Mesenchymal stem cell (in vitro differentiated cells and primary cell): ENCODE measurements at regions not wholly inside any gene's neighbourhood (a gene's known extent, or its start where the extent isn't known, plus 50 kb on each side); places are given as distances from the start of the nearest gene placed in this dataset.

Source experiments
- DNase-seq: peaks from one replicate; pipeline ENCODE4 v3.0.0-alpha.2; 2013
- H2AFZ ChIP-seq: one replicate; pipeline ENCODE4 v1.6.1; 2013; ENCODE audit warnings: low read depth, mild to moderate bottlenecking, control low read depth, inconsistent platforms, low read length, moderate library complexity
- H2AK5ac ChIP-seq: 2 replicates; pipeline ENCODE4 v1.6.1; 2013; ENCODE audit warnings: low read length, moderate library complexity, mild to moderate bottlenecking, inconsistent platforms; ENCODE audit not compliant: severe bottlenecking
- H2BK120ac ChIP-seq: one replicate; pipeline ENCODE4 v1.6.1; 2013; ENCODE audit warnings: low read depth, mild to moderate bottlenecking, inconsistent platforms, low read length, moderate library complexity
- H2BK12ac ChIP-seq, 2 experiments: one replicate each; pipeline ENCODE4 v1.6.1; 2013; ENCODE audit warnings: inconsistent platforms in 2 of 2, low read length in 2 of 2, mild to moderate bottlenecking in 2 of 2, moderate library complexity in 2 of 2, control low read depth in 1 of 2
- H2BK15ac ChIP-seq: one replicate; pipeline ENCODE4 v1.6.1; 2013; ENCODE audit warnings: mild to moderate bottlenecking, low read depth, inconsistent platforms; ENCODE audit not compliant: poor library complexity, severe bottlenecking
- H2BK5ac ChIP-seq: 2 replicates; pipeline ENCODE4 v1.6.1; 2013; ENCODE audit warnings: low read depth, mild to moderate bottlenecking, low read length, control low read depth, inconsistent platforms; ENCODE audit not compliant: poor library complexity, severe bottlenecking
- H3K14ac ChIP-seq, 2 experiments: one replicate each; pipeline ENCODE4 v1.6.1; 2013; ENCODE audit warnings: inconsistent platforms in 2 of 2, low read length in 2 of 2, control low read depth in 1 of 2, mild to moderate bottlenecking in 1 of 2, moderate library complexity in 1 of 2
- H3K18ac ChIP-seq, 2 experiments: one replicate each; pipeline ENCODE4 v1.6.1; 2013; ENCODE audit warnings: inconsistent platforms in 2 of 2, low read length in 2 of 2, control low read depth in 1 of 2, low read depth in 1 of 2, mild to moderate bottlenecking in 1 of 2
- H3K23ac ChIP-seq, 2 experiments: one replicate each; pipeline ENCODE4 v1.6.1; 2013; ENCODE audit warnings: inconsistent platforms in 2 of 2, low read length in 2 of 2, mild to moderate bottlenecking in 2 of 2, moderate library complexity in 2 of 2, control low read depth in 1 of 2
- H3K27ac ChIP-seq: 2 replicates; pipeline ENCODE4 v1.5.1; 2013; ENCODE audit warnings: mild to moderate bottlenecking, moderate library complexity, low read length, control low read depth, inconsistent platforms; ENCODE audit not compliant: poor library complexity, severe bottlenecking
- H3K27me3 ChIP-seq, 2 experiments: 2 replicates each; pipeline versions ENCODE4 v1.6.1 to v1.7.0; 2013; ENCODE audit warnings: low read length in 2 of 2, mild to moderate bottlenecking in 2 of 2, moderate library complexity in 2 of 2, control low read depth in 1 of 2, inconsistent platforms in 1 of 2; ENCODE audit not compliant: control insufficient read depth in 1 of 2, insufficient read depth in 1 of 2
- H3K36me3 ChIP-seq, 2 experiments: 2 replicates each; pipeline versions ENCODE4 v1.6.1 to v1.7.0; 2013; ENCODE audit warnings: low read length in 2 of 2, control low read depth in 1 of 2, inconsistent platforms in 1 of 2, low read depth in 1 of 2, mild to moderate bottlenecking in 1 of 2; ENCODE audit not compliant: insufficient read depth in 2 of 2, control insufficient read depth in 1 of 2
- H3K4ac ChIP-seq, 2 experiments: one replicate each; pipeline ENCODE4 v1.6.1; 2013; ENCODE audit warnings: inconsistent platforms in 2 of 2, low read length in 2 of 2, mild to moderate bottlenecking in 2 of 2, moderate library complexity in 2 of 2, control low read depth in 1 of 2, low read depth in 1 of 2
- H3K4me1 ChIP-seq: 2 replicates; pipeline ENCODE4 v1.6.1; 2013; ENCODE audit warnings: low read depth, low read length, control low read depth; ENCODE audit not compliant: control insufficient read depth, insufficient read depth
- H3K4me2 ChIP-seq: 2 replicates; pipeline ENCODE4 v1.6.1; 2013; ENCODE audit warnings: low read length, mild to moderate bottlenecking, inconsistent platforms; ENCODE audit not compliant: poor library complexity, severe bottlenecking
- H3K4me3 ChIP-seq, 2 experiments: 2 replicates each; pipeline versions ENCODE4 v1.5.1 to v1.7.0; 2013; ENCODE audit warnings: low read length in 2 of 2, mild to moderate bottlenecking in 2 of 2, control low read depth in 1 of 2, low read depth in 1 of 2; ENCODE audit not compliant: insufficient read depth in 1 of 2
- H3K79me1 ChIP-seq: replicated peaks from 2 replicates; pipeline ENCODE4 v1.6.1; 2013; ENCODE audit warnings: mild to moderate bottlenecking, control low read depth, low read length, inconsistent platforms; ENCODE audit not compliant: poor library complexity, severe bottlenecking
- H3K9ac ChIP-seq: 2 replicates; pipeline ENCODE4 v1.7.0; 2013; ENCODE audit warnings: mild to moderate bottlenecking, low read length, moderate library complexity
- H3K9me3 ChIP-seq: 2 replicates; pipeline ENCODE4 v1.7.0; 2013; ENCODE audit warnings: mild to moderate bottlenecking, low read length; ENCODE audit not compliant: control insufficient read depth
- H4K8ac ChIP-seq: one replicate; pipeline ENCODE4 v1.6.1; 2013; ENCODE audit warnings: inconsistent platforms, mild to moderate bottlenecking, low read length, moderate library complexity
- H4K91ac ChIP-seq: one replicate; pipeline ENCODE4 v1.6.1; 2013; ENCODE audit warnings: mild to moderate bottlenecking, low read length, inconsistent platforms
- WGBS: methylation state at CpG from one replicate; pipeline ENCODE4 v1.1.7; 2013; ENCODE audit warnings: mixed read lengths; 5-methylcytosine and 5-hydroxymethylcytosine counted together

- Histone ChIP-seq H3K27ac (no peak overlapping the region), H2AK5ac (peak overlapping the region; percentile 62), H3K4me1 (peaks cover 3% of the 10 kb centered on the region), H2BK5ac (no peak overlapping the region), H3K23ac (no peak overlapping the region), H3K4ac (no peak overlapping the region), H2BK15ac (no peak overlapping the region), H3K27me3 (no peaks in the 10 kb centered on the region), H4K91ac (no peak overlapping the region), H4K8ac (no peak overlapping the region), H3K9ac (no peak overlapping the region), H2AFZ (no peak overlapping the region), H3K36me3 (no peaks in the 10 kb centered on the region), H3K79me1 (no peaks in the 10 kb centered on the region), H3K4me2 (no peak overlapping the region), H2BK12ac (no peak overlapping the region), H3K14ac (no peak overlapping the region), H3K18ac (no peak overlapping the region), H3K4me3 (no peak overlapping the region), H2BK120ac (no peak overlapping the region), H3K9me3 (peaks cover 4% of the 10 kb centered on the region)
- 96% methylated on average over 6 of the region's 6 CpGs for WGBS
- DNase-seq: no peak
These were observed 60.7 kb upstream of the DSC1 start for GRCh38 chr18:31223371-31223770.

- H3K4me2 ChIP-seq: peak overlapping the region; percentile 54
- H3K4me1 ChIP-seq: peaks cover 3% of the 10 kb centered on the region
- H3K23ac ChIP-seq: no peak overlapping the region
- no peak overlapping the region for H3K4me3 ChIP-seq
- H2BK15ac ChIP-seq: no peak overlapping the region
- no peak overlapping the region for H2BK12ac ChIP-seq
- no peak overlapping the region for H3K4ac ChIP-seq
- H3K79me1 ChIP-seq: no peaks in the 10 kb centered on the region
- no peaks in the 10 kb centered on the region for H3K36me3 ChIP-seq
- WGBS: 14% methylated on average over 5 of the region's 5 CpGs
- peak overlapping the region; percentile 93 for H3K27ac ChIP-seq
- no peak overlapping the region for H3K9ac ChIP-seq
- H2BK5ac ChIP-seq: no peak overlapping the region
- H2AFZ ChIP-seq: no peak overlapping the region
- peak overlapping the region; percentile 64 for H4K8ac ChIP-seq
- no peaks in the 10 kb centered on the region for H3K9me3 ChIP-seq
- no peak overlapping the region for H3K14ac ChIP-seq
- no peaks in the 10 kb centered on the region for H3K27me3 ChIP-seq
- H2AK5ac ChIP-seq: no peak overlapping the region
- H4K91ac ChIP-seq: peak overlapping the region; percentile 27
- H3K18ac ChIP-seq: peak overlapping the region in 1 of 2 experiments; percentile 54
- peak; percentile 47 for DNase-seq
- no peak overlapping the region for H2BK120ac ChIP-seq
These were observed 63.0 kb upstream of the DSC1 start for GRCh38 chr18:31225668-31226067.

GRCh38 chr18:31227497-31228229 lies 65.0 kb upstream of the DSC1 start:
- H3K79me1 ChIP-seq: no peaks in the 10 kb centered on the region
- no peak overlapping the region for H3K14ac ChIP-seq
- H3K9me3 ChIP-seq: no peaks in the 10 kb centered on the region
- peak overlapping the region; percentile 43 for H2AK5ac ChIP-seq
- H3K18ac ChIP-seq: no peak overlapping the region
- no peak overlapping the region for H2BK15ac ChIP-seq
- no peak overlapping the region for H2BK5ac ChIP-seq
- no peak overlapping the region for H4K91ac ChIP-seq
- no peak overlapping the region for H4K8ac ChIP-seq
- no peak overlapping the region for H3K9ac ChIP-seq
- DNase-seq: no peak
- no peak overlapping the region for H3K23ac ChIP-seq
- H2BK12ac ChIP-seq: no peak overlapping the region
- H2AFZ ChIP-seq: no peak overlapping the region
- no peak overlapping the region for H3K4me2 ChIP-seq
- 97% methylated on average over 1 of the region's 1 CpG for WGBS
- H2BK120ac ChIP-seq: no peak overlapping the region
- H3K36me3 ChIP-seq: no peaks in the 10 kb centered on the region
- H3K27ac ChIP-seq: no peak overlapping the region
- H3K4me3 ChIP-seq: no peak overlapping the region
- no peaks in the 10 kb centered on the region for H3K27me3 ChIP-seq
- H3K4ac ChIP-seq: no peak overlapping the region
- peaks cover 4% of the 10 kb centered on the region for H3K4me1 ChIP-seq

- Histone ChIP-seq H3K9me3 (no peaks in the 10 kb centered on the region), H3K4ac (no peak overlapping the region), H4K8ac (no peak overlapping the region), H3K4me1 (peaks cover 6% of the 10 kb centered on the region), H2AFZ (no peak overlapping the region), H3K18ac (no peak overlapping the region), H3K27me3 (no peaks in the 10 kb centered on the region), H2BK120ac (no peak overlapping the region), H2BK12ac (no peak overlapping the region), H3K23ac (no peak overlapping the region), H4K91ac (no peak overlapping the region), H3K36me3 (no peaks in the 10 kb centered on the region), H3K79me1 (no peaks in the 10 kb centered on the region), H2BK15ac (no peak overlapping the region), H3K9ac (no peak overlapping the region), H3K27ac (no peak overlapping the region), H3K4me2 (no peak overlapping the region), H2BK5ac (no peak overlapping the region), H3K4me3 (no peak overlapping the region), H2AK5ac (no peak overlapping the region), H3K14ac (no peak overlapping the region)
- no peak for DNase-seq
- no CpG with 5 or more reads among the region's 2 CpGs for WGBS
These were observed 67.2 kb upstream of the DSC1 start for GRCh38 chr18:31229829-31230228.
